ENCODE measurements at regions not wholly inside any gene's neighbourhood (a gene's known extent, or its start where the extent isn't known, plus 50 kb on each side); places are given as distances from the start of the nearest gene placed in this dataset.

DNA sequence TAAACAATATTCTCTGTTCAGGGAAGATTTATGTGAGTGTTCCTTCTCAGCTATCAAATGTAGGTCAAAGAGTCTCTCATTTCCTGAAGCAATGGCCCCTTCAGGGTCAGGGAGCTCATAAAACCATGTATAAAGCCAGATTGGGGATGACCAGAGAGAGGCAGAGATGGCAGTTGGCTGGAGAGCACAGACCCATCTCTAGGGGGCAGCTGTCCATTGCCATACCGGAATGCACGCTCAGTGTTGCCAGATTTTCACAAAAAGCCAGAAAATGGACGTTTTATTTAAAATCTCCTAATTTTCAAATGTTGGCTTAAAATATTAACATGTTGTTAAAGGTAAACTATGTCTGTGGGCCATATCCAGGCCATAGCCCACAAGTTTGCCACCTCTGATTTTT, 1920.7 kb upstream of the CELF4 start:
- no peak for DNase-seq
- H3K4me3 ChIP-seq: no peak overlapping the region
- intact Hi-C loops (cut with DNase I): no loop called here
- TF ChIP-seq POLR2AphosphoS5 (IDR thresholded peaks at IDR 0.05): no peak
- TF ChIP-seq POLR2A (IDR thresholded peaks at IDR 0.05): no peak
- TF ChIP-seq, protein P1, sequence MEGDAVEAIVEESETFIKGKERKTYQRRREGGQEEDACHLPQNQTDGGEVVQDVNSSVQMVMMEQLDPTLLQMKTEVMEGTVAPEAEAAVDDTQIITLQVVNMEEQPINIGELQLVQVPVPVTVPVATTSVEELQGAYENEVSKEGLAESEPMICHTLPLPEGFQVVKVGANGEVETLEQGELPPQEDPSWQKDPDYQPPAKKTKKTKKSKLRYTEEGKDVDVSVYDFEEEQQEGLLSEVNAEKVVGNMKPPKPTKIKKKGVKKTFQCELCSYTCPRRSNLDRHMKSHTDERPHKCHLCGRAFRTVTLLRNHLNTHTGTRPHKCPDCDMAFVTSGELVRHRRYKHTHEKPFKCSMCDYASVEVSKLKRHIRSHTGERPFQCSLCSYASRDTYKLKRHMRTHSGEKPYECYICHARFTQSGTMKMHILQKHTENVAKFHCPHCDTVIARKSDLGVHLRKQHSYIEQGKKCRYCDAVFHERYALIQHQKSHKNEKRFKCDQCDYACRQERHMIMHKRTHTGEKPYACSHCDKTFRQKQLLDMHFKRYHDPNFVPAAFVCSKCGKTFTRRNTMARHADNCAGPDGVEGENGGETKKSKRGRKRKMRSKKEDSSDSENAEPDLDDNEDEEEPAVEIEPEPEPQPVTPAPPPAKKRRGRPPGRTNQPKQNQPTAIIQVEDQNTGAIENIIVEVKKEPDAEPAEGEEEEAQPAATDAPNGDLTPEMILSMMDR (IDR thresholded peaks at IDR 0.05): no peak
- TF ChIP-seq EP300 (IDR thresholded peaks at IDR 0.05): no peak
- no peaks in the 10 kb centered on the region for H3K27me3 ChIP-seq
- H3K4me1 ChIP-seq: peaks cover 0 to 1% (median under 1%) of the 10 kb centered on the region in 4 donors
- H3K36me3 ChIP-seq: no peaks in the 10 kb centered on the region
- WGBS, 2 donors: 88 to 91% methylated on average over 3 of the region's 3 CpGs
- no peak overlapping the region for H3K27ac ChIP-seq
- no peaks in the 10 kb centered on the region for H3K9me3 ChIP-seq

DNA sequence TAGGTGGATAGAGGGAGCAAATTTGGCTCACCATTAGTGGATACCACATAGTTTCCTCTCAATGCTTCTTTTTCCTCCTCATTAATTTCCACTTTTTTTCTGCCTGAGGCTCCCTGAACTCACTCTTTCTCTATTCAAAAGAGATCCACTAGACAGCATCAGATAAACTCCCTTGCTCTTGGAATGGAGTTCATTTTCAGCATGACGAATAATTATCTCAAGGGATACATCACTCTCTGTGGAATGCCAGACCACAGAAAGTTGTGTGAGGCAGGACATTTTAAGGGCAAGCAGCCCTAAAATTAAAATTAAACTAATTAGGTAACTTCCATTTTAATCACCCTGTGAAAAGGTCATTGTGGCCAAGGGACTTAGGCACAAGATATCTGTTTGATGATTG, 1920.1 kb upstream of the CELF4 start:
- H3K4me1 ChIP-seq: peaks cover 0 to 7% (median 6%) of the 10 kb centered on the region in 4 donors
- no peak overlapping the region for H3K27ac ChIP-seq
- no peak overlapping the region for H3K4me3 ChIP-seq
- no peaks in the 10 kb centered on the region for H3K9me3 ChIP-seq
- no peak for DNase-seq
- WGBS, 2 donors: 69 to 88% methylated on average over 1 of the region's 1 CpG
- TF ChIP-seq, protein P1 (IDR thresholded peaks at IDR 0.05): no peak
- TF ChIP-seq EP300 (IDR thresholded peaks at IDR 0.05) (no peak), POLR2AphosphoS5 (IDR thresholded peaks at IDR 0.05) (no peak), POLR2A (IDR thresholded peaks at IDR 0.05) (no peak)
- no peaks in the 10 kb centered on the region for H3K27me3 ChIP-seq
- H3K36me3 ChIP-seq: no peaks in the 10 kb centered on the region
- intact Hi-C loops (cut with DNase I): no loop called here

DNA sequence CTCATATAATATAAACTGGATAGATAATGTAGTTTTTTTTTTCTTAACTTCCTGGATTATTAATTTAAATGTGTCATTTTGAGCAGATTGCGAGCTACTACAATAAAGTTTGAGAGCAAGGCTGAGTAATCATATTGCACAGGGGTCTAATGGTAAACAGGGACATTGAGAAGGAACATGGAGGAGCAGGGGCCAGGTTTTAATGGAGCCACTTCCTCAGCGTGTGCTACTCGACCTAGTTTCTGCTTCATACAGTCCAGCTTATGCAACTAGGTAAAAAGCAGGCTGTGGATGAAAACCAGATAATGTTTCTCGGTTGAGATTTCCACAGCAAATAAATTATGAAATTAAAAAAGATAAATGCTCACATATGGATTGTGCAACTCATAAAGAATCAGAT, 1915.7 kb upstream of the CELF4 start:
- TF ChIP-seq, protein P1 (IDR thresholded peaks at IDR 0.05): no peak
- TF ChIP-seq POLR2A (IDR thresholded peaks at IDR 0.05): no peak
- no peak for TF ChIP-seq POLR2AphosphoS5 (IDR thresholded peaks at IDR 0.05)
- TF ChIP-seq EP300 (IDR thresholded peaks at IDR 0.05): no peak
- H3K4me1 ChIP-seq: peaks cover 0 to 14% (median 10%) of the 10 kb centered on the region in 4 donors
- DNase-seq: no peak
- no peaks in the 10 kb centered on the region for H3K36me3 ChIP-seq
- no peak overlapping the region for H3K4me3 ChIP-seq
- H3K9me3 ChIP-seq: no peaks in the 10 kb centered on the region
- no peak overlapping the region for H3K27ac ChIP-seq
- no peaks in the 10 kb centered on the region for H3K27me3 ChIP-seq
- intact Hi-C loops (cut with DNase I): no loop called here
- 70 to 88% methylated on average over 4 of the region's 4 CpGs for WGBS, 2 donors

DNA sequence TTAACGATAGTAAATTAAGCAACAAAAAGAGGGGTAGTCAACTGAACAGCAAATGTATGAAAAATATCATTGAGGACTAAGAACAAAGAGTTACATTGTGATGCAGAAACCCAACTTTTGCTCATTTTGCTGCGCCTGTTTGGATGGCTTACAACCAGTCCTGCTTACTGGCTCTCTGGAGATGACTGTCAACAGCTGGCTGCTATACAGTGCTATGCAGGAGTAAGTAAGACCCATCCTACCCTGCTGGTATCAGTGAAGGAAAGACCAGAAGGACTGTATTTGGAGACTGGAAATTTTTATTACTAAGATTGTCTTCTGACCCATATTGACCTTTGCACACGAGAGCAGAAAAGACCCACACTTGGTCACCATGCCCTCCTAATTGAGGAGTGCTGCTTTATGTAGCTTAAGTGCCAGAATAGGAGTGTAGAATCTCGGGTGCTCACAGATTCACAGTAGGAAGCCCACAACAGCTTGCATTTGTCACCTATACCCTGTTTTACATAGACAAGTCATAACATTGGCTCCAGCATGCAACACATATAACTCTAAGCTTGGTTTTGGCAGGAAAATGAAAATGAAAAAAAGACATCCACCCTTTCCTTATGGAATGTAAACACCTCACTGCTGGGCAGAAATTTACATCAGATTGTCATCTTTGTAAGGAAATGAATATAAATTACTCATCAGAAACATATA, 1915.0 kb upstream of the CELF4 start:
- Histone ChIP-seq H3K4me1 (peaks cover 0 to 14% (median 10%) of the 10 kb centered on the region in 4 donors), H3K36me3 (no peaks in the 10 kb centered on the region), H3K27me3 (no peaks in the 10 kb centered on the region), H3K4me3 (no peak overlapping the region), H3K27ac (no peak overlapping the region), H3K9me3 (no peaks in the 10 kb centered on the region)
- 74% methylated on average over 4 of the region's 4 CpGs for WGBS, 2 donors
- no peak for DNase-seq
- TF ChIP-seq POLR2AphosphoS5 (IDR thresholded peaks at IDR 0.05) (no peak), EP300 (IDR thresholded peaks at IDR 0.05) (no peak), POLR2A (IDR thresholded peaks at IDR 0.05) (no peak)
- TF ChIP-seq, protein P1 (IDR thresholded peaks at IDR 0.05): no peak
- intact Hi-C loops (cut with DNase I): no loop called here

DNA sequence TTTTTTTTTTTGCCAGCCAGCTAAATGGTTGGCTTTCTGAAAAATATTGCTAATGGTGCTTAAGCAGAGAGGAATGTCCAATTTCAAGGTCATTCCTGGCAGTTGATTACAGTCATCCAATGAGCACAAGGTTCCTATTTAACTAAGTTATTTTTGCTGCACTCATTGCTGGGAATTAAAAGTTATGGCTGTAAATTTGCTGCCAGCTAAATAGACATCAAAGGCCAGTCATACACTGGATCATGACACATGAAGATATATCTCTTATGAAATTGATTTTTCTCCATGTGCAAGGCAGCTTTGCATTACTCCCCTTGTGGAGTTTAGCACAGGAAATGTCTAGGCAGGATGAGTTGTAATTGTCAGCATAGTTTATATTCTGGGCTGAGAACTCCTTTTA, 1898.4 kb upstream of the CELF4 start:
- intact Hi-C loops (cut with DNase I): no loop called here
- no peak overlapping the region for H3K4me3 ChIP-seq
- no peaks in the 10 kb centered on the region for H3K36me3 ChIP-seq
- peaks cover 0 to 10% (median 0%) of the 10 kb centered on the region in 4 donors for H3K4me1 ChIP-seq
- TF ChIP-seq POLR2A (IDR thresholded peaks at IDR 0.05): no peak
- H3K27ac ChIP-seq: no peak overlapping the region
- H3K27me3 ChIP-seq: no peaks in the 10 kb centered on the region
- no peaks in the 10 kb centered on the region for H3K9me3 ChIP-seq
- no peak for DNase-seq

Measured in sigmoid colon (tissue), 6 donors.